ENCODE measurements at regions not wholly inside any gene's neighbourhood (a gene's known extent, or its start where the extent isn't known, plus 50 kb on each side); places are given as distances from the start of the nearest gene placed in this dataset.
"Not testable (repeated sequence)": the region's sequence is repeated elsewhere in the genome, so short reads cannot be mapped to it uniquely, and the experiment has no call there.

DNA sequence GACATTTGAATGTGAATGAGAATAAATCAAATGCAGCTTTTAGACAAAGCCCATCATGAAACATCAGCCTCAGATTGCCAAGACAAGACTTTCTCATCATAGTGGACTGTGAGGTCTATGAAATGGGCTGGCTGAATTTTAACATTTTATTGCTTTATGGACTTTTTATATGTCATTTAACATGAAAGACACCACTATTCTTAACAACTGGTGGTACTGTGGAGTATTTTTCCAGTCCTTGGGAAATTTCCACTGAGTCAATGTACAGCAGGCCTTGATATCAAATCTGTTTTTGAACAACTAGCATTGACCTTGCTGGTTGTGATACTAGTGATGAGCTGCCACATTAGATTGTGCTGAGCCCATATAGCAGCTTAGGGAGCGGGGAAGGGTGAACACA is 326.6 kb upstream of the CITED2 start:
- Histone ChIP-seq H3K79me2 (ENCODE audit: insufficient read depth, low read length) (no peaks in the 10 kb centered on the region), H3K4me1 (ENCODE audit: insufficient read depth, low read length, severe bottlenecking) (no peaks in the 10 kb centered on the region), H2AFZ (ENCODE audit: low read length) (no peak overlapping the region), H3K36me3 (ENCODE audit: insufficient read depth, low read length) (no peaks in the 10 kb centered on the region), H4K20me1 (ENCODE audit: insufficient read depth, low read length) (no peaks in the 10 kb centered on the region), H3K9ac (ENCODE audit: low read length) (no peak overlapping the region), H3K9me2 (ENCODE audit: low read depth, low read length) (no peaks in the 10 kb centered on the region), H3F3A (ENCODE audit: insufficient read depth, low read length) (no peaks in the 10 kb centered on the region), H3K4me3 (ENCODE audit: low read depth, low read length, poor library complexity, severe bottlenecking) (no peak overlapping the region), H3K27ac (ENCODE audit: low read depth, low read length, poor library complexity, severe bottlenecking) (no peak overlapping the region), H3K9me3 (ENCODE audit: low read length) (no peaks in the 10 kb centered on the region), H3K27me3 (ENCODE audit: insufficient read depth, low read length) (no peaks in the 10 kb centered on the region), H3K4me2 (ENCODE audit: low read length) (no peak overlapping the region)
- TF ChIP-seq, protein P1, sequence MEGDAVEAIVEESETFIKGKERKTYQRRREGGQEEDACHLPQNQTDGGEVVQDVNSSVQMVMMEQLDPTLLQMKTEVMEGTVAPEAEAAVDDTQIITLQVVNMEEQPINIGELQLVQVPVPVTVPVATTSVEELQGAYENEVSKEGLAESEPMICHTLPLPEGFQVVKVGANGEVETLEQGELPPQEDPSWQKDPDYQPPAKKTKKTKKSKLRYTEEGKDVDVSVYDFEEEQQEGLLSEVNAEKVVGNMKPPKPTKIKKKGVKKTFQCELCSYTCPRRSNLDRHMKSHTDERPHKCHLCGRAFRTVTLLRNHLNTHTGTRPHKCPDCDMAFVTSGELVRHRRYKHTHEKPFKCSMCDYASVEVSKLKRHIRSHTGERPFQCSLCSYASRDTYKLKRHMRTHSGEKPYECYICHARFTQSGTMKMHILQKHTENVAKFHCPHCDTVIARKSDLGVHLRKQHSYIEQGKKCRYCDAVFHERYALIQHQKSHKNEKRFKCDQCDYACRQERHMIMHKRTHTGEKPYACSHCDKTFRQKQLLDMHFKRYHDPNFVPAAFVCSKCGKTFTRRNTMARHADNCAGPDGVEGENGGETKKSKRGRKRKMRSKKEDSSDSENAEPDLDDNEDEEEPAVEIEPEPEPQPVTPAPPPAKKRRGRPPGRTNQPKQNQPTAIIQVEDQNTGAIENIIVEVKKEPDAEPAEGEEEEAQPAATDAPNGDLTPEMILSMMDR (IDR thresholded peaks at IDR 0.05; ENCODE audit: low read length) = no peak
- TF ChIP-seq EZH2 (IDR thresholded peaks at IDR 0.05; ENCODE audit: borderline replicate concordance, low read length) = no peak

DNA sequence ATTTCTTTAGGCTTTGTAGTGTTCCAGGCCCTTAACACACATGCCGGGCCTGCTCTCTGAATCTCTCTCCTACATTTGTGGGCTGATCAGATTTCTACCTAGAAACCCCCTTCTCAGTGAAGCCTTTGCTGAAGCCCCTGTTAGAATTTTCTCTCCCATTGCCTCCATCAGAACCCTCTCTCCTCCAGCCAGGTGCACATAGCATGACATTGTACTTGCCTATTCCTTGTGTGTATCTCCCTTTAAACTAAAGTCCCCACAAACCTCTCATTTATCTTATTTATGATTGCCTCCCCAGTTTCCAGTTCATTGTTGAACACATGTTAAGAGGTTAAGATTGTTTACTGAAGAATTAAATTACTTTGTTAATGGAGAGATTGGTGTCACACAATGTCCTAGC is 325.5 kb upstream of the CITED2 start:
- H4K20me1 ChIP-seq (ENCODE audit: insufficient read depth, low read length) = no peaks in the 10 kb centered on the region
- TF ChIP-seq, protein P1 (IDR thresholded peaks at IDR 0.05; ENCODE audit: low read length) = no peak
- no peak for TF ChIP-seq EZH2 (IDR thresholded peaks at IDR 0.05; ENCODE audit: borderline replicate concordance, low read length)
- no peak overlapping the region for H2AFZ ChIP-seq (ENCODE audit: low read length)
- no peak overlapping the region for H3K4me3 ChIP-seq (ENCODE audit: low read depth, low read length, poor library complexity, severe bottlenecking)
- H3K9me3 ChIP-seq (ENCODE audit: low read length) = no peaks in the 10 kb centered on the region
- H3K27ac ChIP-seq (ENCODE audit: low read depth, low read length, poor library complexity, severe bottlenecking) = no peak overlapping the region
- H3K4me1 ChIP-seq (ENCODE audit: insufficient read depth, low read length, severe bottlenecking) = no peaks in the 10 kb centered on the region
- no peaks in the 10 kb centered on the region for H3K9me2 ChIP-seq (ENCODE audit: low read depth, low read length)
- H3F3A ChIP-seq (ENCODE audit: insufficient read depth, low read length) = no peaks in the 10 kb centered on the region
- no peaks in the 10 kb centered on the region for H3K79me2 ChIP-seq (ENCODE audit: insufficient read depth, low read length)
- H3K4me2 ChIP-seq (ENCODE audit: low read length) = no peak overlapping the region
- no peaks in the 10 kb centered on the region for H3K27me3 ChIP-seq (ENCODE audit: insufficient read depth, low read length)
- H3K9ac ChIP-seq (ENCODE audit: low read length) = no peak overlapping the region
- H3K36me3 ChIP-seq (ENCODE audit: insufficient read depth, low read length) = no peaks in the 10 kb centered on the region

DNA sequence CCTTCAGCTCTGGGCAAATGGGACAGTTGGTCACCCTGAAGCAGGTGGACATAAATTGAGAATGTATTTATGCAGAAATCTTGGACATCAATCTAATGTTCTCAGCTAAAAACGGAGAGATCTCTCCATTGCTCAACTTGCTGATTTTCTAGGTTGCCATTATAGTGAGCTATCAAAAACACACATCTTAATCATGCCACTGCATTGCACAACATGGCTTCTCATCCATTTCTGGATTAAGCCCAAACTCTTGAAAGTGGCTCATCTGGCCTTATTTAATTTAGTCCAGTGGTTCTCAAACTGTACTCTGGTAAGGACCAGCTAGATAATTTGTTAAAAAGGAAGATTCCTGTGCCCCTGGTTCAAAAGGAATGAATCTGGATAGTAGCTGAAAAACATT is 324.9 kb upstream of the CITED2 start:
- Histone ChIP-seq H3K27me3 (ENCODE audit: insufficient read depth, low read length) (no peaks in the 10 kb centered on the region), H3K9me2 (ENCODE audit: low read depth, low read length) (no peaks in the 10 kb centered on the region), H3K27ac (ENCODE audit: low read depth, low read length, poor library complexity, severe bottlenecking) (no peak overlapping the region), H3K4me1 (ENCODE audit: insufficient read depth, low read length, severe bottlenecking) (no peaks in the 10 kb centered on the region), H3K36me3 (ENCODE audit: insufficient read depth, low read length) (no peaks in the 10 kb centered on the region), H3F3A (ENCODE audit: insufficient read depth, low read length) (no peaks in the 10 kb centered on the region), H3K4me2 (ENCODE audit: low read length) (no peak overlapping the region), H4K20me1 (ENCODE audit: insufficient read depth, low read length) (no peaks in the 10 kb centered on the region), H3K79me2 (ENCODE audit: insufficient read depth, low read length) (no peaks in the 10 kb centered on the region), H3K9ac (ENCODE audit: low read length) (no peak overlapping the region), H3K4me3 (ENCODE audit: low read depth, low read length, poor library complexity, severe bottlenecking) (no peak overlapping the region), H2AFZ (ENCODE audit: low read length) (no peak overlapping the region), H3K9me3 (ENCODE audit: low read length) (no peaks in the 10 kb centered on the region)
- TF ChIP-seq EZH2 (IDR thresholded peaks at IDR 0.05; ENCODE audit: borderline replicate concordance, low read length) = no peak

DNA sequence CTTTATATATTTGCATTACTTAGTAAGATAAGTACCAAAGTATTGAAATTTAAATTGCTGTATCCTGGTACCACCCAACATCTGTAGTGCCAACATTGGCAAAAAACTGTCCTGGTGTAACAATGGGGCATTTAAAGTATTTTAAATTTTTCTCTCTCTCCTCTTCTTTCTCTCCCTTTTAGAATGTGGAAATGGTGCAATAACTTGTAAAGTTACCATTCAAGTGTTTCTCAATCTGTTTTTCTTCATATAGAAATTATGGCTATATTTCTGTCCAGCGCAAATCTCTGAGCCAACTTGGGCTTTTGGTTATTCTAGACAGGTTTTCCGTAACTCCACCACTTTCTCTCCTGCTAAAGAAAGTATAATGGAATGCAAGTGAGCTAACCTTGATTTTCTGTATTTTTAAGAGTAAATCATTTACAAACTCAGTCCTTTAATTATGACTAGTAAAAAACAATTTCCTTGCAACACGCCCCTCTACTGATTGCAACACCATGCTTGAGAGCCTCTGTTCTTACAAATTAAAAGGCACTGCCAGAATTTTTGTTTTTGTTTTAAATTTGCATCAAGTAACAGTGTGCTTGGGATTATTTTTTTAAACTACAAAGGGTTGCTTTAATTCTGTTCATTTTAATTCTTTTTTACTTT is 324.2 kb upstream of the CITED2 start:
- Histone ChIP-seq H3K79me2 (ENCODE audit: insufficient read depth, low read length) (no peaks in the 10 kb centered on the region), H4K20me1 (ENCODE audit: insufficient read depth, low read length) (no peaks in the 10 kb centered on the region), H3K4me3 (ENCODE audit: low read depth, low read length, poor library complexity, severe bottlenecking) (no peak overlapping the region), H3K27ac (ENCODE audit: low read depth, low read length, poor library complexity, severe bottlenecking) (no peak overlapping the region), H3K9ac (ENCODE audit: low read length) (no peak overlapping the region), H3K4me1 (ENCODE audit: insufficient read depth, low read length, severe bottlenecking) (no peaks in the 10 kb centered on the region), H3F3A (ENCODE audit: insufficient read depth, low read length) (no peaks in the 10 kb centered on the region), H2AFZ (ENCODE audit: low read length) (no peak overlapping the region), H3K27me3 (ENCODE audit: insufficient read depth, low read length) (no peaks in the 10 kb centered on the region), H3K9me3 (ENCODE audit: low read length) (no peaks in the 10 kb centered on the region), H3K9me2 (ENCODE audit: low read depth, low read length) (no peaks in the 10 kb centered on the region), H3K36me3 (ENCODE audit: insufficient read depth, low read length) (no peaks in the 10 kb centered on the region), H3K4me2 (ENCODE audit: low read length) (no peak overlapping the region)
- TF ChIP-seq, protein P1 (IDR thresholded peaks at IDR 0.05; ENCODE audit: low read length) = no peak
- no peak for TF ChIP-seq EZH2 (IDR thresholded peaks at IDR 0.05; ENCODE audit: borderline replicate concordance, low read length)

DNA sequence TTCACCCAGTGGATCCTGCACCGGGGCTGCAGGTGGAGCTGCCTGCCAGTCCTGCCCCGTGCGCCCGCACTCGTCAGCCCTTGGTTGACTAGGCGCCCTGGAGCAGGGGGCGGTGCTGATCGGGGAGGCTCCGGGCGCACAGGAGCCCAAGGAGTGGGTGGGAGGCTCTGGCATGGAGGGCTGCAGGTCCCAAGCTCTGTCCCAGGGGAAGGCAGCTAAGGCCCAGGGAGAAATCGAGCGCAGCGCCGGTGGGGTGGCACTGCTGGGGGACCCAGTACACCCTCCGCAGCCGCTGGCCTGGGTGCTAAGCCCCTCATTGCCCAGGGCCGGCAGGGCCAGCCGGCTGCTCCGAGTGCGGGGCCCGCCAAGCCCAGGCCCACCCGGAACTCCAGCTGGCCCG is 323.4 kb upstream of the CITED2 start:
- H3K79me2 ChIP-seq (ENCODE audit: insufficient read depth, low read length); H3K9me2 ChIP-seq (ENCODE audit: low read depth, low read length); H3K9me3 ChIP-seq (ENCODE audit: low read length); H3K27ac ChIP-seq (ENCODE audit: low read depth, low read length, poor library complexity, severe bottlenecking); H3K9ac ChIP-seq (ENCODE audit: low read length); H4K20me1 ChIP-seq (ENCODE audit: insufficient read depth, low read length); H3K4me1 ChIP-seq (ENCODE audit: insufficient read depth, low read length, severe bottlenecking); H3K27me3 ChIP-seq (ENCODE audit: insufficient read depth, low read length); H3K4me3 ChIP-seq (ENCODE audit: low read depth, low read length, poor library complexity, severe bottlenecking); H3K4me2 ChIP-seq (ENCODE audit: low read length); H2AFZ ChIP-seq (ENCODE audit: low read length); H3F3A ChIP-seq (ENCODE audit: insufficient read depth, low read length); H3K36me3 ChIP-seq (ENCODE audit: insufficient read depth, low read length): not testable (repeated sequence)
